Adrenal gland (tissue), 5 donors: ENCODE measurements at regions not wholly inside any gene's neighbourhood (a gene's known extent, or its start where the extent isn't known, plus 50 kb on each side); places are given as distances from the start of the nearest gene placed in this dataset.
"Not testable (repeated sequence)": the region's sequence is repeated elsewhere in the genome, so short reads cannot be mapped to it uniquely, and the experiment has no call there.

Experiments
- CTCF ChIP-seq, 6 experiments: fragments of 450-650 bp in 4 of 6; fragments of 200-600 bp in 2 of 6; sonication (generic) in 1 of 6; IDR thresholded peaks; 1 replicate in 5 of 6; 2 replicates in 1 of 6; pipeline versions ENCODE4 v1.5.1 to v1.8.0; 2016 to 2021; ENCODE audit warnings: antibody characterized with exemption in 6 of 6, mild to moderate bottlenecking in 2 of 6, moderate library complexity in 1 of 6
- POLR2A ChIP-seq, 2 donors: fragments of 450-650 bp; IDR thresholded peaks; one replicate each; pipeline ENCODE4 v1.6.1; 2017; ENCODE audit warnings: antibody characterized with exemption in 2 of 2, mild to moderate bottlenecking in 2 of 2, moderate library complexity in 1 of 2
- donor health status: DM: no; HTN: no; CAD: no.

- not testable (repeated sequence) for TF ChIP-seq POLR2A, CTCF (IDR thresholded peaks at IDR 0.05)
These were observed 90.6 kb upstream of the HMGA2 start for GRCh38 chr12:65733643-65734042.
